Breast epithelium (tissue), 4 donors: ENCODE measurements at regions not wholly inside any gene's neighbourhood (a gene's known extent, or its start where the extent isn't known, plus 50 kb on each side); places are given as distances from the start of the nearest gene placed in this dataset.
"Not testable (repeated sequence)": the region's sequence is repeated elsewhere in the genome, so short reads cannot be mapped to it uniquely, and the experiment has no call there.

Source experiments
- DNase-seq, 2 donors: peaks; one replicate each; pipeline ENCODE4 v3.0.0-alpha.2; 2019; ENCODE audit warnings: low spot score in 2 of 2
- H3K27ac ChIP-seq, 2 donors: fragments of 200-600 bp; sonication (generic) in 1 of 2; one replicate each; pipeline ENCODE4 v1.5.1; 2016 to 2019; ENCODE audit warnings: mild to moderate bottlenecking in 1 of 2
- H3K27me3 ChIP-seq, 2 donors: fragments of 200-600 bp; sonication (generic) in 1 of 2; one replicate each; pipeline versions ENCODE4 v1.5.1 to v1.6.0; 2017 to 2019; ENCODE audit warnings: control low read depth in 1 of 2, mild to moderate bottlenecking in 1 of 2
- H3K36me3 ChIP-seq: fragments of 200-600 bp; one replicate; pipeline ENCODE4 v1.5.1; 2019
- H3K4me1 ChIP-seq, 2 donors: fragments of 200-600 bp; sonication (generic); one replicate each; pipeline ENCODE4 v1.5.1; 2016 to 2019; ENCODE audit warnings: control low read depth in 1 of 2
- H3K4me3 ChIP-seq, 3 donors: fragments of 200-600 bp; sonication (generic); 1 replicate in 2 of 3; 2 replicates in 1 of 3; pipeline ENCODE4 v1.5.1; 2016 to 2019; ENCODE audit warnings: mild to moderate bottlenecking in 3 of 3, moderate library complexity in 2 of 3
- H3K9me3 ChIP-seq, 2 donors: fragments of 200-600 bp; sonication (generic) in 1 of 2; one replicate each; pipeline ENCODE4 v1.5.1; 2016 to 2019; ENCODE audit warnings: control low read depth in 1 of 2
- POLR2A ChIP-seq: fragments of 450-650 bp; IDR thresholded peaks from one replicate; pipeline ENCODE4 v1.6.1; 2016; ENCODE audit warnings: antibody characterized with exemption, mild to moderate bottlenecking, moderate library complexity
- POLR2AphosphoS5 ChIP-seq, 3 donors: sonication (generic); formaldehyde crosslinking; IDR thresholded peaks; one replicate each; pipeline ENCODE4 v1.6.1; 2017; ENCODE audit warnings: antibody characterized with exemption in 3 of 3
- intact Hi-C: fragments of 100-400 bp; cut with DNase I; formaldehyde crosslinking; loops from one replicate; pipeline ENCODE4 v1.15.1; 2023; ENCODE audit warnings: low total_unique reads
- TF ChIP-seq, protein P1 (sequence below), 3 donors: fragments of 450-650 bp; IDR thresholded peaks; one replicate each; pipeline ENCODE4 v1.5.1; 2016 to 2017; ENCODE audit warnings: antibody characterized with exemption in 3 of 3, mild to moderate bottlenecking in 3 of 3, moderate library complexity in 3 of 3

DNA sequence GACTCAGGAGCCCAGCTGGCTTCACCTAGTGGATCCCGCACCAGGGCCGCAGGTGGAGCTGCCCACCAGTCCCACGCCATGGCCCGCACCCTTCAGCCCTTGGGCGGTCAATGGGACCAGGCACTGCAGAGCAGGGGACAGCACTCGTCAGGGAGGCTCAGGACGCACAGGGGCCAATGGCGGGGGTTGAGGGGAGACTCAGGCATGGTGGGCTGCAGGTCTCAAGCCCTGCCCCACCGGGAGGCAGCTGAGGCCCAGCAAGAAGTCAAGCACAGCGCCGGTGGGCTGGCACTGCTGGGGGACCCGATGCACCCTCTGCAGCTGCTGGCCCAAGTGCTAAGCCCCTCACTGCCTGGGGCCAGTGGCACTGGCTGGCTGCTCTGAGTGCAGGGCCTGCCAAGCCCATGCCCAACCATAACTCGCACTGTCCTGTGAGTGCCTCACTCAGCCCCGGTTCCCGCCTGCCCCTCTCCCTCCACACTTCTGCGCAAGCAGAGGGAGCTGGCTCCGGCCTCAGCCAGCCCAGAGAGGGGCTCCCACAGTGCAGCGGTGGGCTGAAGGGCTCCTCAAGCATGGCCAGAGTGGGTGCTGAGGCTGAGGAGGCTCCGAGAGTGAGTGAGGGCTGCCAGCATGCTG lies 111.7 kb upstream of the PGR start:
- intact Hi-C loops, result no loop called here
- Histone ChIP-seq H3K4me1 (no peaks in the 10 kb centered on the region), H3K4me3 (no peak overlapping the region), H3K27me3 (no peaks in the 10 kb centered on the region), H3K27ac (no peak overlapping the region), H3K36me3 (no peaks in the 10 kb centered on the region), H3K9me3 (peaks cover 5% of the 10 kb centered on the region in 2 donors)
- DNase-seq, result no peak
- TF ChIP-seq POLR2AphosphoS5 (IDR thresholded peaks at IDR 0.05), result no peak
- TF ChIP-seq, protein P1, sequence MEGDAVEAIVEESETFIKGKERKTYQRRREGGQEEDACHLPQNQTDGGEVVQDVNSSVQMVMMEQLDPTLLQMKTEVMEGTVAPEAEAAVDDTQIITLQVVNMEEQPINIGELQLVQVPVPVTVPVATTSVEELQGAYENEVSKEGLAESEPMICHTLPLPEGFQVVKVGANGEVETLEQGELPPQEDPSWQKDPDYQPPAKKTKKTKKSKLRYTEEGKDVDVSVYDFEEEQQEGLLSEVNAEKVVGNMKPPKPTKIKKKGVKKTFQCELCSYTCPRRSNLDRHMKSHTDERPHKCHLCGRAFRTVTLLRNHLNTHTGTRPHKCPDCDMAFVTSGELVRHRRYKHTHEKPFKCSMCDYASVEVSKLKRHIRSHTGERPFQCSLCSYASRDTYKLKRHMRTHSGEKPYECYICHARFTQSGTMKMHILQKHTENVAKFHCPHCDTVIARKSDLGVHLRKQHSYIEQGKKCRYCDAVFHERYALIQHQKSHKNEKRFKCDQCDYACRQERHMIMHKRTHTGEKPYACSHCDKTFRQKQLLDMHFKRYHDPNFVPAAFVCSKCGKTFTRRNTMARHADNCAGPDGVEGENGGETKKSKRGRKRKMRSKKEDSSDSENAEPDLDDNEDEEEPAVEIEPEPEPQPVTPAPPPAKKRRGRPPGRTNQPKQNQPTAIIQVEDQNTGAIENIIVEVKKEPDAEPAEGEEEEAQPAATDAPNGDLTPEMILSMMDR (IDR thresholded peaks at IDR 0.05), result no peak
- no peak for TF ChIP-seq POLR2A

DNA sequence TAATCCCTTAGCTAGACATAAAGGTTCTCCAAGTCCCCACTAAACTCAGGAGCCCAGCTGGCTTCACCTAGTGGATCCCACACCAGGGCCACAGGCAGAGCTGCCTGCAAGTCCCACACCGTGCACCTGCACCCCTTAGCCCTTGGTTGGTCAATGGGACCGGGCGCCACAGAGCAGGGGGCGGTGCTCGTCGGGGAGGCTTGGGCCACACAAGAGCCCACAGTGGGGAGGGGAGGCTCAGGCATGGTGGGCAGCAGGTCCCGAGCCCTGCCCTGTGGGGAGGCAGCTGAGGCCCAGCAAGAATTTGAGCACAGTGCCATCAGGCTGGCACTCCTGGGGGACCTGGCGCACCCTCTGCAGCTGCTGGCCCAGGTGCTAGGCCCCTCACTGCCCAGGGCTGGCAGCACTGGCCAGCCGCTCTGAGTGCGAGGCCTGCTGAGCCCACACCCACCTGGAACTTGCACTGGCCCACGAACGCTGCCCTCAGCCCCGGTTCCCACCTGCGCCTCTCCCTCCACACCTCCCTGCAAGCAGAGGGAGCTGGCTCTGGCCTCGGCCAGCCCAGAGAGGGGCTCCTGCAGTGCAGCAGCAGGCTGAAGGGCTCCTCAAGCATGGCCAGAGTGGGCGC lies 101.7 kb upstream of the PGR start:
- H3K36me3 ChIP-seq, intact Hi-C loops, DNase-seq, H3K4me3 ChIP-seq, H3K27ac ChIP-seq, H3K4me1 ChIP-seq, H3K9me3 ChIP-seq, H3K27me3 ChIP-seq: not testable (repeated sequence)

DNA sequence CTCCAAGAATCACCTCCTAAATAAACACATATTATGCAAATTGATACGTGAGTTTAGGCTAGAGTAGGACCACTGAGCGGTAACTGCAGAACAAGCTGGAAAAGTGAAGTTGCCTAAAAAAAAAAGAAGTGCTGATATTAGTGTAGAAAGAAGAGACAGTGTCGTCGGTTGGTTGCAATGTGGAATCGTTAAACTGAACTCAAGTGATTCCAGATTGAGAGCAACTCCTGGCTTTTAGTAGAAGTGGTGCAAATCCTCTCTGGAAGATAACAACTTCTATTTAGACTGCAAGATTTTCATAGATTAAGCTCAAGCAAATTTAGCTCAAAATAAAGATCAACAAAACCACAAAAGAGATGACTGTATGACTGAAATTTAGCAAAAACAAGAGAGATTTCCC lies 97.0 kb upstream of the PGR start:
- H3K4me3 ChIP-seq, result no peak overlapping the region
- no peaks in the 10 kb centered on the region for H3K27me3 ChIP-seq
- no peaks in the 10 kb centered on the region for H3K36me3 ChIP-seq
- H3K27ac ChIP-seq, result no peak overlapping the region
- intact Hi-C loops, result no loop called here
- peaks cover 14 to 21% of the 10 kb centered on the region in 2 donors for H3K9me3 ChIP-seq
- no peaks in the 10 kb centered on the region for H3K4me1 ChIP-seq
- TF ChIP-seq POLR2A (no peak), POLR2AphosphoS5 (IDR thresholded peaks at IDR 0.05) (no peak)
- TF ChIP-seq, protein P1 (IDR thresholded peaks at IDR 0.05), result no peak
- DNase-seq, result no peak

DNA sequence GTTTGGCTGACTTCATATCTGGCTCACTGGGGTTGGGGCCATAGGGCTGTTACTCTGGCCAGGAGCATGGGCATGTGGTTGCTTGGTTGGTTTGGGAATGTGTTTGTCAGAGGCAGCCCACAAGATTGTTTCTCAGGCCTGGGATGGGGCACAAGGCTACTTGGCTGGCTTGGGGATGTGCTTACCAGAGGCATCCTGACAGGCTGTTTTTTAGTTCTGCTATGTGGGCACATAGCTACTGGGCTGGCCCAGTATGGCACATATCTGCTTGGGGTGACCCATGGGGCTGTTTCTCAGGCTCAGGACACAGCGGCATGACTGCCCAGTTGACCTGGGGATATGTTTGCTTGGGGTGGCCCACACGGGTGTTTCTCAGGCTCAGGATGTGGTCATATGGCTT lies 94.6 kb upstream of the PGR start:
- H3K4me3 ChIP-seq, result no peak overlapping the region
- H3K9me3 ChIP-seq, result peaks cover 12 to 39% of the 10 kb centered on the region in 2 donors
- DNase-seq, result no peak
- no peaks in the 10 kb centered on the region for H3K36me3 ChIP-seq
- H3K27ac ChIP-seq, result no peak overlapping the region
- intact Hi-C loops, result no loop called here
- no peak for TF ChIP-seq POLR2AphosphoS5 (IDR thresholded peaks at IDR 0.05)
- TF ChIP-seq, protein P1 (IDR thresholded peaks at IDR 0.05), result no peak
- no peak for TF ChIP-seq POLR2A
- H3K4me1 ChIP-seq, result no peaks in the 10 kb centered on the region
- no peaks in the 10 kb centered on the region for H3K27me3 ChIP-seq

DNA sequence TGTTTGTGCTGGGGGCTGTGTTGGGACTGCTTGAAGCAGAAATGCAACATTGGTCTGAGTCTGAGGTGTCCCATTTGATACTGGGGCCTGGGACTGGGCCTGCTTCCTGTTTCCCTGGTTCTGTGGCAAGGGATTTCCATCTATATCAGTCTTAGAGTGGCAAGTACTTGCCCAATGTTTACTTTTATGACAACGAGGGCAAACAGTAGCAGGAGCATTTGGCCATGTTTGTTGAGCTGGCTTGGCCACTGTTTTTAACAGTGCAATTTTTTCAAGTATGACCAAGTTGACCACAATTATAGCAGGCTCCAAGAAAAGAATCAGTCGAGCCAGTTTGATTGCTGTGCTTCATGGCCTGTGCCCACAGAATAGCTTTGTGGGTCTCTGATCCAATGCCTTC lies 88.5 kb upstream of the PGR start:
- H3K27me3 ChIP-seq, DNase-seq, H3K27ac ChIP-seq, H3K36me3 ChIP-seq, intact Hi-C loops, H3K4me1 ChIP-seq, H3K4me3 ChIP-seq: not testable (repeated sequence)
- H3K9me3 ChIP-seq, result peaks cover 4 to 31% of the 10 kb centered on the region in 2 donors

DNA sequence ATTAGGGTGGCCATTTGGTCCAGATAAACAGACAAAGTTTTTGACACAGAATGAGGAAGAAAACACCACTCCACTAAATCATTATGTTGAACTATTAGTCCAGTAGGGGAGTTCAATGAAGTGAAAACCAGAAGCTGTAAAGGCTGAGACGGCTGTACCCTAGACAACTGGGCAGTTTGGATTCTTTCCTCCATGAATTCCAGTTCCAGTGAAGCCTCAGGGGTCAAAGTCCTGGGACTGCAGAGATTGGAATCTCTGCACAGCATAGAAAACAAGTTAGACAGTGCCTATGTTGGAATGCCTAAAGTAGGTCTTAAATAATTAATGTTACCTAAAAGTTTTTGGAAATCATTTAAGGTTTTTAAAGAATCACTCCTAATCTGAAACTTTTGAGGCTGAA lies 86.5 kb upstream of the PGR start:
- H3K27me3 ChIP-seq, H3K4me3 ChIP-seq, intact Hi-C loops, H3K27ac ChIP-seq, DNase-seq, H3K4me1 ChIP-seq, H3K36me3 ChIP-seq: not testable (repeated sequence)
- peaks cover 4 to 18% of the 10 kb centered on the region in 2 donors for H3K9me3 ChIP-seq
